PFSK-1 (cell line): ENCODE measurements at regions not wholly inside any gene's neighbourhood (a gene's known extent, or its start where the extent isn't known, plus 50 kb on each side); places are given as distances from the start of the nearest gene placed in this dataset.

ENCODE experiments used
- POLR2AphosphoS5 ChIP-seq: IDR thresholded peaks from 2 replicates; pipeline ENCODE4 v1.6.1; 2012; ENCODE audit warnings: low read depth, mild to moderate bottlenecking, control low read depth, low read length, moderate library complexity
- SIN3A ChIP-seq: IDR thresholded peaks from 2 replicates; pipeline ENCODE4 v1.6.1; 2012; ENCODE audit warnings: mild to moderate bottlenecking, low read length, moderate library complexity, borderline replicate concordance; ENCODE audit not compliant: insufficient read depth

GRCh38 chr5:36363101-36363500 is 61.4 kb upstream of the RANBP3L start:
- TF ChIP-seq POLR2AphosphoS5 (no peak), SIN3A (no peak)
